GM12875 (cell line): ENCODE measurements at regions not wholly inside any gene's neighbourhood (a gene's known extent, or its start where the extent isn't known, plus 50 kb on each side); places are given as distances from the start of the nearest gene placed in this dataset.

Experiments
- H3K4me3 ChIP-seq: one replicate; pipeline ENCODE4 v1.5.1; 2011; ENCODE audit warnings: low read depth, low read length, control low read depth
- CTCF ChIP-seq: IDR thresholded peaks from 2 replicates; pipeline ENCODE4 v1.5.1; 2011; ENCODE audit warnings: low read depth, mild to moderate bottlenecking, control low read depth, inconsistent platforms, low read length, moderate library complexity, borderline replicate concordance; ENCODE audit not compliant: insufficient read depth

GRCh38 chr13:106922384-106922783, 354.4 kb upstream of the ARGLU1 start:
- no peak overlapping the region for H3K4me3 ChIP-seq
- TF ChIP-seq CTCF, result no peak

GRCh38 chr13:106919638-106920037, 351.7 kb upstream of the ARGLU1 start:
- TF ChIP-seq CTCF, result no peak
- no peak overlapping the region for H3K4me3 ChIP-seq

DNA sequence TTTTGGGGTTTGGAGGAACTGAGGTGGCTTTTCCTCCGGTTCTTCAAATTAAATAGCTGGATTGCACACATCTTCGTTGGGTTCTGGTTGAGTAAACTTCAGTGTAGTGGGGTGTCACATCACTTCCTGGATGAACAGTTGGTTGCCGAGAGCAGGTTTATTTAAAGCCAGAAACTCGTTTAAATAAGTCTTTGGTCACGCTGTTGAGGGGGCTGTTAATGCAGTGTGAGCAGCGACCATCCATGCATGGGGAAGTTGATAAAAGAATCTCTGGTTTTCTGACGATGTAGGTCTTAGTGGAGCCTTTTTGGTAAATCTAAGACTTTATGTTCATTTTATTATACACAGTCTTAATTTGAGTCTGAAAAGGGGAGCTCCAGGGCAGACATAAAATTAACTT, 351.2 kb upstream of the ARGLU1 start:
- no peak for TF ChIP-seq CTCF
- H3K4me3 ChIP-seq, result no peak overlapping the region

GRCh38 chr13:106918557-106918860, 350.6 kb upstream of the ARGLU1 start:
- H3K4me3 ChIP-seq, result no peak overlapping the region
- TF ChIP-seq CTCF, result no peak

GRCh38 chr13:106917673-106918556, 350.0 kb upstream of the ARGLU1 start:
- peak overlapping the region; percentile 44 for H3K4me3 ChIP-seq
- peak; percentile 89 for TF ChIP-seq CTCF

DNA sequence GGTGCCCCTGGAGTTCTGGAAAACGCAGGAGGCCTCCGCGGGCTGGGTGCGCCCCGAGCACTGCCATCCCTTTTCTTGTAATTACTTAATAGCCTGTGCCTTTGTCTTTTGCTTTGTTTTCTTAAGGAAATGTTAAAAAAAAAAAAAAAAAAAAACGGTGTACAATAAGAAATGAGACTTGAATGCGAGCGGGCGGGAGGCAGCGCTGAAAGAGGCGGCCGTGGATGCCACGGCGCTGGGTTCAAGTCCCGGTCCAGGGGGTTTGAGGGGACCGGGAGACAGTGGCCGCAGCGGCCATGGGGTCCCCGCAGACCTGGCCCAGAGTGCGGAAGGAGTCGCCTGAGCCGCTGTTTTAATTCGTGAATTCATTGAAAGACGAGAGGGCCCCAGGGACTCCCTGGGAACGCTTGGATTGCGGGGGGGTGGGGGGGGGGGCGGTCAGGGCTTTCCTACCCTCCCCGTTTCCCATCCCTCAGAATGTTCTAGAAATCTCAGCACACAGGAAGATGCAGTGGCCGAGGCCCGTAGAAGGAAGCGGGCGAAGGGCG, 349.2 kb upstream of the ARGLU1 start:
- H3K4me3 ChIP-seq, result no peak overlapping the region
- TF ChIP-seq CTCF, result no peak
